Stimulated activated CD4-positive, alpha-beta T cell treated with anti-CD3 and anti-CD28 coated beads, Interleukin-1b, Interleukin-23, amount 100 ng/mL, for 1 hour (primary cell): ENCODE measurements at regions not wholly inside any gene's neighbourhood (a gene's known extent, or its start where the extent isn't known, plus 50 kb on each side); places are given as distances from the start of the nearest gene placed in this dataset.
"Not testable (repeated sequence)": the region's sequence is repeated elsewhere in the genome, so short reads cannot be mapped to it uniquely, and the experiment has no call there.

Experiments used
- DNase-seq, 2 donors: peaks; one replicate each; pipeline ENCODE4 v3.0.0-alpha.2; 2020; ENCODE audit warnings: low read depth in 2 of 2

DNA sequence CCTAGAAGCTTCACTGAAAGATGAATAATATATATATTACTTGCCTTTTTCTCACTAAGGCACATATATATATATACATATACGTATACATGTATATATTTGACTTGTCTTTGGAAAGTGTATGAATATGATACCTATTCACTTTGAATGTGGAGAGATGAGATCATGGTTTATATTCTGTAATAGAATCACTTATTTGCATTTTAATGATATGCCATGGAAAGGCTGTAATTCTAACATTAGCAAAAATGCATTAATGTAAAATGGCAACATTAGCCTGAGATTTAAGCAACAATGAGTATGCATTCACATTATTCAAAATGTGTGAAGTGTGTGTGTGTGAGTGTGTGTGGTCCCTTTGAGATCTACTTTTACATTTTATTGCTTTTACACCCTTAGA, 54.5 kb upstream of the PRKD1 start:
- no peak for DNase-seq

DNA sequence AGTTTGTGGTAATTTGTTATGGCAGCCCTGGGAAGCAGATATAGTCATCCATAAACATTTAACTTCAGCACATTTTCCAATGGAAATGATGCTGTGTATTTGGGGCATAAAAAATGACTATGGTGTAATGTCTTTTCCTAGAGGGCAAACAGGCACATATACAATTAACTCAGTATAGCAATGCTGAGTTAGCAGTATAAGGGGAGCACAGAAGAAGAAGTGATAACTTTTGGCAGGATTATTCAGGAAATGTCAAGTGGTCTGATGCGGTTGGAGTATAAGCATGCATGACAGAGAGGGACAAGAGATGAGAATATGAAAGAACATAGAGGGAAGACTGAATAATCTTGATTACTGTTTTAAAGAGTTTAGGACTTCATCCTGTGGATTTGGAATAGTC, 55.3 kb upstream of the PRKD1 start:
- DNase-seq = no peak

DNA sequence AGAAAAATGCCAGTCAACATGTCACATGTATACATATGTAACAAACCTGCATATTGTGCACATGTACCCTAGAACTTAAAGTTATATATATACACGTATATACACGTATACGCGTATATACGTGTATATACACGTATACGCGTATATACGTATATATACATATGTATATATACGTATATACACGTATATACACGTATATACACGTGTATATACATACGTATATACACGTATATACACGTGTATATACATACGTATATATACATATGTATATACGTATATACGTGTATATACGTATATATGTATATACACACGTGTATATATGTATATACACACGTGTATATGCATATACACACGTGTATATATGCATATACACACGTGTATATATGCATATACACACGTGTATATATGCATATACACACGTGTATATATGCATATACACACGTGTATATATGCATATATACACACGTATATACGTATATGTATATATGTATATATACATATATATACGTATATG, 62.8 kb upstream of the PRKD1 start:
- DNase-seq = not testable (repeated sequence)

DNA sequence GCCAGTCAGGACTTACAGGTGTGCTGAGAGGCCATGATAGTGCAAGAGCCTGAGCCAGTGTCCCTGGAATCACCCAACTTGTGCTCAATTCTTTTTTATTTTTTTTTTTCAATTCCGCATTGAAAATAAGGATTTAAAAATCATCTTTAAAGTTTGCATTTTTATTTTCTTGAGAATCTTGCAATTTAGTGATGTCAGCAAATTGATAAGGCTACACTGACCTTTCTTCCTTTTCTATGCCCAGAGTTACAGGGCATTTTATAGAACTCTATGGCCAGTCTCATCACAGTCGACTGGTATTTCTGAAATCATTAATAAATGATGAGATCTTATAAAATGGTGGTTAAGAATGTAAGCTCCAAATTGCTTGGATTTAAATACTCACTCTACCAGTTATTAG, 63.3 kb upstream of the PRKD1 start:
- DNase-seq = no peak

DNA sequence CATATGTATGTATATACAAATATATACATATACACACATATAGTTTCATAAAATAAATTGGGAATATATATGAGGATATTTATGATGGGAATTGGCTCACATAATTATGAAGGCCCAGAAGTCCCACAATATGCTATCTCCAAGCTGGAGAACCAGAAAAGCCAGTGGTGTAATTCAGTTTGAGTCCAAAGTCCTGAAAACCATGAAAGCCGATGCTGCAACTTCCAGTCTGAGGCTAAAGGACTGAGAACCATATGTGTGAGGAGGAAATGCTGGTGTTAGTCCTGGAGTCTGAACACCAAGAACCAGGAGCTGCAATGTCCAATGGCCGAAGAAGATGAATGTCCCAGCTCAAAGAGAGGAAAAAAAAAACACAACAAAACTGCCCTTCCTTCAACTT, 65.5 kb upstream of the PRKD1 start:
- DNase-seq = no peak

DNA sequence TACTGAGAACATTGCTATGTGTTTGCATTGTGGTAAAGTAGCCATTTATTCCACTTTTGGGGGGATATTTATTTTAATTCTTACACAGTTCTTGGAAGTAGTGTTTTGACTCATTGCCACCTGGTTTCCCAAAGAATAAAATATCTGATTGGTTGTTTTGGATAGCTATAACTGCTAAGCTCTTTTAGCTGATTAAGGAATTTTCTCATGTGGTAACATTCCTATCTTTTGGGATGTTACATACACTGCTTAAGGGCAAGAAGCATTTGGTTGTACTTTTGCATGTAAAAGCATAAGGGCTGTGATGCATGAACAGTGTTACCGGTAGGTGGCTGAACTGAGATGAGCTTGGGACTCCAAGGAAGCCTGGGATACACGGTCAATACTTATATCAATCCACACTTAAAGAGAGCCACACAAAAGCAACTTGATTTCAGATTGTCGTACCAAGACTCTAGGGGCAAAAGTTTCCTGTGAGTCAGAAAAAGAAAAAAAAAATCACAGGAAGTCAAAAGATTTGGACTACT, 71.4 kb upstream of the PRKD1 start:
- DNase-seq = no peak

DNA sequence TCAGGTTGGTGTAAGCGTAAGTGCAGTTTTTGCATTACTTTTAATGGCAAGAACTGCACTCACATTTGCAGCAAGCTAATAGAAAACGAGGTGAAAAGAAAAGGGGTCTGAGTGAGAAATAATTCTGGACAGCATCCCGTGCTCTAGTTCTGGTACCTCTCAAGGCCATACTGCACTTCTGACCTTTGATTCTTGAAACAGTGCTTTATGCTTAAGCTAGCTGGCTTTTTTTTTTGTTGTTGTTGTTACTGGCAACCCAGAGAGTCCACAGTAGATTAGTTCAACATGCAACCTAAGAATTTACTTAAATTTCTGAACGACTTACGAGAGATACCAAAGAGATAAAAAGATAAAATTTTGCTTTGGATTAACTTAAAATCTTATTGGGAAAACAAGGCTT, 75.2 kb upstream of the PRKD1 start:
- DNase-seq = no peak

DNA sequence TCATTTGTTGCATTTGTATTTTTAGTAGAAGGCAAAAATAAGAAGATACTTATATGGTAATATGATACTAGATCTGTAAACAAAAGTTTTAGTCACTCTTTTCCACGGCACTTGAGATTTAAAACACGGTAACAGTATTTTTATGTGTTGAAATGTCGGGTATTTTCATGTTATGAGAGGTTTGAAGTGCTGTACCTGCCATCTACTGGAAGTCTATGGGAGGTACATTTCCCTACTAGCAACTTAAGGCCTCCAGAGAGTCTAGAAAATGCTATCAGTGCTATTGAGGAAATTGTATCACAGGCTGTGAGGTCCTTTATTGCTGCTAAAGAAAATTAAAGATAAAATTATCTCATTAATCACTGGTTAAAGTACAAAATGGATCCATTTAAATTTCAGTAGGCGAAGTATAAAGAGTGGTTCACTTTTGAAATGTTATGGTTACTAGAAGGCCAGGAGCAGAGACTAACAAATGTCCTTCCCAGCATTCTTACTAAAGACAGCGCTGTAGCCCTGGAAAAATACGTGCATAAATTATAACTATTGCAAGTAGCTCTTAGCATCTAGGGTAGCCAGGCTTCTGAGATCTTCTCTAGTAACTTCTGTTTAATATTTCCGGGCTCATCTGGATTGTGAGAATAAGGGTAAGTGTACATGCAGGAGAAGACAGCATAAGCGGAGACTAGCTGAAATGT, 77.6 kb upstream of the PRKD1 start:
- no peak for DNase-seq

DNA sequence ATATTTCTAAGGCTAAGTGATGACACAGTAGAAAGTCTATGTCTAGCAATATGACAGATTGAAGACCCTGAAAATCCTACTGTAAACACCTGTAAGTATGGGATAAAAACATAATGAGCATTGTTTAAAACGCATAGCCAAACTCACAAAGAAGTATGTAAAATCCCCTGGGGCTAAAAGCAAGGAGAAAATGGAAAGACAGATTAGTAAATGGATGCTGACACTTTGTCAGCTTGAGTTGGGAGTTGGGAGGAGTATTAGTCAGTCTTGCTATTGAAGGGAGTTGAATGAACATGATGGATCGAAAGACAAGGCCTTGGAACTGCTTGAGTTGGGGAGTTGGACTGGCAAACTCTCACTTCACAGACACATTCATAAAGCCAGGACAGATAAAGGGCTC, 79.0 kb upstream of the PRKD1 start:
- DNase-seq = no peak

DNA sequence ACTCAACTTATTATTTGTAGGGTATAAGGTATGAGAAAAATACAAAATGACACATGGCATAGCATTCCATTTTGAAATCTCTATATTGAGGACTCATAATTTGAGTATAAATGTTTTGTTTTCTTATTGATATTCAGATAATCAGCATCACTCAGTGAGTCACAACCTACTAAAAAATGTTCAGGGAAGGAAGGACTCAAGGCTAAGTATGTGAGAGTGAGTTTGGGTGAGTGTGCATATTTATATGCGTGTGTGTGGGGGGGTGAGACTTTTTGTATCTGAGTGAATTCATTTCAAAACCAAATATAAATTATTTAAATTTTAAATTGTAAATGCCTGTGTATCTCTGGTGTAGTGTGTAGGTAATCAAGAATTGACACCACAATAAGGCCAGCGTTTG, 87.8 kb upstream of the PRKD1 start:
- no peak for DNase-seq

DNA sequence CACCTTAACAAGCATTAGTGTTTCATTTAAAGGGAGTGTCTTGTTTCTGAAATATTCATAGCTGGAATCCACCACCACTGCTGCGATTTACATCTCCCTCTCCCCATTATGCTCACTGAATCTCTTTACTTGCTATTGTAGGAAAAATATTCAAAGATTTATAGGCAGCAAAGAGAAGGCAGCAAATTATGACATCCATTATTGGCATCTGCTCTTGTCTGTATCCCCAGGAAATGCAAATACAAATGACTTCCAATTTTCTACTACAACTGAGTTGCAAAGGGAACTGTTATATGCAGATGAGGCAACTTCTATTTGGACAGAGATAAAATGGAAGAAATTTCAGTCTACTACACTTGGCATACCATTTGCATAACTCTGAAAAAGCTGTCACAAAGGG, 88.4 kb upstream of the PRKD1 start:
- no peak for DNase-seq

DNA sequence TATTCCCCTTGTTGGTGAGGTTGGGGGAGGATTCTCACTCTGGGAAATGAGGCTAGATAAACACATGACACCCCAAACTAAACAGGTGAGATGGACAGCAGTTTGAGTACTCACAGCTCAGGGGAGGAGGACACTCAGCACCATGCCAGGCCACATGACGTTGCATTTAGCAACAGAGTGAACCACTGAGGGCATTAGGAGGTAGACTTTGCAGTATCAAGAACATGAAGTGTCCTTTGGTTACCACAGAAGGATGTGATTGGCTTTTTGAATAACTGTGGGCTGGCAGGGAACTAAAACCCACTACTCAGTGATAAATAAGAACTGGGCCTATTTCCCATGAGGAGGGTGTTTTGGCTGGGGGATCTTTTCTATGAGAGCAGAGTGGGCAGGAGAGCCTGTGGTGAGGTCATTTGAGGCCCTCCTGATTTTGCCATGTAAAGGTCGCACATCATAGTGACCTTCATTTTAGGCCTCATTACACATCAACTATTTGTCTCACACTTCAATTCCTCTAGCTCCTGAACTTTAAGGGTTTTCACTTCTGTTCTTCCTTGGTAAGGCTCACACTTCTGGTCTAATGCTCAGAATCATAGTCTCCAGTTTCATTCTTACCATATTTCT, 89.8 kb upstream of the PRKD1 start:
- no peak for DNase-seq

DNA sequence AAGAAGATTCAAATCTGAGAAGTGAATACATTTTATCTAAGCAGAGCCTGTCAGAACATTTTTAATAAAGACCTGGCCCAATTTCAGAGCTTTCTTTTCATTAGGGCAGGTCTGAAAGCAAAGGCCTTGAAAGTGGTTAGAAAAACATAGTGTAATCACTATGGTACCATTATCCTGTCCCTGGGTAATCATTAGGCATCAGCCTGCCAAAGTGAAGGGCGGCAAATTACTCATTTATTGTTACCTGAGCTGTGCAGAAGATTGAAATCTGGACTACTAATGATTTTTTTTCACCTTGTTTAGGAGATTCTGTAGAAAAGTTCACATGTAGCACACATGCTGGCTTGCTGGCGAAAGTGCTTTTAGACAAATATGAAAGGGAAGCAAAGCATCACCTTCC, 92.6 kb upstream of the PRKD1 start:
- no peak for DNase-seq

DNA sequence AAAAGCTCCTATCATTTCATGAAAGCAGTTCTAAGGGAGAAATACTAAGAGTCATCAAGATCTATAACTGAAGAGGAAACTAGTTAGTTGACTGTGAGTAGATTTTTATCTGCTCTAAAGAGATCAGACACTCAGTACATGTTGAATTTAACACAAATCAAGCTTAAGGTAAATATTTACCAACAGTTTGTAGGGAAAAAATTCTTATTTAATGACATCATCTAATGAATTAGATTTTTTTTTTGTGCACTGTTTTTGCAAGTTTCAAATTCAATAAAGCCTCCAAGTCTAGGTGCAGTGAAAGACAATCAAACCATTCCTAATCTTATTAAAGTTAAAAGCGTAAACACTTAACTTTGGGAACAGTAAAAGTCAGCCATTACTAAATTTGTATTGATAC, 93.0 kb upstream of the PRKD1 start:
- no peak for DNase-seq

DNA sequence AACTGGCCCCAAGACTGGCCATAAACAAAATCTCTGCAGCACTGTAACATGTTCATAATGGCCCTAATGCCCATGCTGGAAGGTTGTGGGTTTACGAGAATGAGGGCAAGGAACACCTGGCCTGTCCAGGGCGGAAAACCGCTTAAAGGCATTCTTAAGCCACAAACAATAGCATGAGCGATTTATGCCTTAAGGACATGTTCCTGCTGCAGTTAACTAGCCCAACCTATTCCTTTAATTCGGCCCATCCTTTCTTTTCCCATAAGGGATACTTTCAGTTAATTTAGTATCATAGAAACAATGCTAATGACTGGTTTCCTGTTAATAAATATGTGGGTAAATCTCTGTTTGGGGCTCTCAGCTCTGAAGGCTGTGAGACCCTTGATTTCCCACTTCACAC, 95.7 kb upstream of the PRKD1 start:
- not testable (repeated sequence) for DNase-seq

DNA sequence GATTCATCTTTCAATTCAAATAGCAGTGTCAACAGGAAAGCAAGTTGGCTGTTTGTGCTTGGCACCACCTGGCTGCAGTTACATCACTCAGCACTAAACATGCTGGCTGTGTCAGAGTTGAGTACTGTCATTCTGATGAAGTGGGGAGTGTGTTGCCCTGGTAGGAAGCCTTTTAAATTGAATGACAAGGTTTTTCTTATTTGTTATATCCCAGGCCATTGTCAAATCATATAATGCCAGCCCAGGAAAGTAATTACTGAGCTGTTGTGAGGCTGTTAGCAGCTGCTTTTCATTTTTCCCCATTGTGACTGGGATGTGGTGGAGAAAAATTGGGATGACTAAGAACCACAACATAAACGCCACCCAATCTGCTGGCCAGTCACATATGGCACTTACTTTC, 106.5 kb upstream of the PRKD1 start:
- no peak for DNase-seq

DNA sequence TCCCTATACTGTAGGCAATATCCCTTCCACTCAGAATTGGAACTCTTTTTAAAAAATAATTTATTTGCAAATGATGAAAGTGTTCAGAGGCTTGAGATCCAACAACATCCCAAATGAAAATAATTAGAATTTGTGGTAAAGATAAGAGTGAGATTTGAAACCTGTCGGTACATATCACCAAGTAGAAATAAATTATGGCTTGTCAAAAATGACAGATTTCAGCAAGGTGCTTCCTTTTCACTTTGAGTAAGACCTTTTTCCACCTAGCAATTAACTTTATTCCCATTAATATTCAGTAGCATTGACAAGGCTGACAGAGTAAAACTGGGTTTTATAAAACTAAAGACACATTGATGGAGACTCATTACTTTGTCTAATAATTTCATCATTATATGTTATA, 107.7 kb upstream of the PRKD1 start:
- DNase-seq = no peak

DNA sequence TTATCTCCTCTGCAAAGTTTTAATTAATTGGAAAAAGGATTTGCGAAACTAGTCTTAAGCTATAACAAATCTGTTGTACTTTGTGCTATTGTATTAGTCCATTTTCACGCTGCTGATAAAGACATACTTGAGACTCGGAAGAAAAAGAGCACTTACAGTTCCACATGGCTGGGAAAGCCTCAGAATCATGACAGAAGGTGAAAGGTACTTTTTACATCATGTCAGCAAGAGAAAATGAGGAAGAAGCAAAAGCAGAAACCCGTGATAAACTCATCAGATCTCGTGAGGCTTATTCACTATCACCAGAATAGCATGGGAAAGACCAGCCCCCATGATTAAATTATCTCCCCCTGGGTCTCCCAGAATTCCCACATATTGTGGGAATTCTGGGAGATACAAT, 118.1 kb upstream of the PRKD1 start:
- no peak for DNase-seq

DNA sequence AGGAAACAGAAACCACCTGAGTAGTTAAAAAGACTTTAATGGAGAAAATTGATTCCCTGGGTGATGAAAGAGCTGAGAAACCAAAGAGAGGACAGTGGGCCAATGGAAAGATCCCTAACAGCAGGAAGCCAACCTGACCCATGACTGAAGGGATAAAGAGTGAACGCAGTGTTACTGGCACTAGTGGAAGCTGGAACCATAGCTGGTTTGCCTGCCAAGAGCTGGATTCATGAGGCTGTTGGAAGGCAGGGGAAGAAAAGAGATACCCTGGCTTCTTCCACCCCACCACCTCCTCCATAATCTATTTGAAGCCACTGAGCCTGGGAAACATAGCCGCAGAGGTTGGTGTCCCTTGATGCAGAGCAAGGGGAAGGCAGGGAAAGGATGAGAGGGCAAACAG, 125.5 kb upstream of the PRKD1 start:
- DNase-seq = no peak

DNA sequence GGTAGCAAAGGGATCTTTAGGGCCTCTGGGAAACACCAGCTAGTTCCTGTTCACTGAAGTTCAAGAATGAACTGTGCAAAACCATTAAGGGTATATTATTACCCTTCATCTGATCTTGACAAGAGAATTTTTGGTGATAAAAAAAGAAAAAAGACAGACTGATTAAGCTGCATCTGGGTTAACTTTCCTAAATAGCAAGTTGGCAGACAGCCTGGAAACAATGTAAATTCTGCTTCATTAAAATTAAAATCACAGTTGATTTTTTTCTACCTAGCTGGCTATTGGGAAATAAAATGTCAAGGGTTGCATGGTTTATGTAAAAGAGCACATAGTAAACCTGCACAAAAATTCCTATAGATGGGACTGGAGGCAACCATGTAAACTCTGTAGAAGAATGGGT, 126.6 kb upstream of the PRKD1 start:
- DNase-seq = no peak

DNA sequence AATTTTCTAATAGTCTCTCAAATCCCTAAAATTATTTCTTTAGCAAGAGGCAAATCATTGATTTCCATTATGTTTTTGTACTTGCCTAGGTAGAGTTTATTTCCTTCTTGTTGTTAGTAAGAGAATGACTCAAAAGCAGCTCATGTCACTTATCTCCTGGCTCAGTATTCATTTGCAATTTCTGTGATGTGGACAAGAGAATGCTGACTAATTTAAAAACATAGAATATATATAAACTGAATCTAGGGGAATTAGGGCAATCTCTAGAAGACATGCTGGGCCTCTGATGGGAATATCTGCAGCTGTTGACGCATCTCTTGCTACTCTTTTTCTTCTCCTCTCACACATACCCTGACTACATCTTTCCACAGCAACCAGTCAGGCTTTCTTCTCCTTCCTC, 130.8 kb upstream of the PRKD1 start:
- DNase-seq = no peak

DNA sequence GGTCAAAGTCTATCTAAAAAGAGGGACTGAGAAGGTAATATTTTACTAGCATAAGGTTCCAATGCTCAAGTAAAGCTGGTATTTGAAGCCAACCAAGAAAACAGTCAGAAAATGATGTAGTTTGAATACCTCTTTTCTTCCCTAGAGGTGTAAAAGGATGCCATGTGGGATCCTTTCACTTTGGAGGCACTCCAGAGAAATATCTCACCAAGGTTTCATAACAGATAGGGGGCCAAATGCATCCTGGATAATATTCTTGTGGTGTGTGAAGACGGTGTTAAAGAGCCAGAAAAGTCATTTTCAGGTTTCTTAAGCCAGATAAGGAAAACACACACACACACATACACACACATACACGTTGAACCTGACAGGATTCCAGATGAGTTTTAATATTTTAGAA, 136.1 kb upstream of the PRKD1 start:
- DNase-seq = no peak

DNA sequence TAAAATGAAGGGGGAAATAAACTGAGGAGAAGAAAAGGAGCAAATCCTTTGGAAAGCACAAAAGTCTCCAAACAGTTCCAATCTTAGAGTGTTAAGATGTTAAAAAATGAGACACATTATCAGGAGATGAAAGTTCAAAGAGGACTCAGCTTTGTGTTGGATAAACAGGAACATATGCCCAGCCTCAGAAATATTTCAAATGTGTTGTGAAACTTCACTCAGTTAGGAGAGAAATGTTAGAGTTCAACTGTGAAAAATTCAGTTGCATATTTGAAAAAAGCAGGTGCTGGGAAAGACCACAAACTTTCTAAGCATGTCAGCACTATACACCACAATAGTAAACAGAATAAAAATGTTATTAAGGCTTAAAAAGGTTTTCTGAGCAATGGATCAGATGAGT, 136.8 kb upstream of the PRKD1 start:
- no peak for DNase-seq

DNA sequence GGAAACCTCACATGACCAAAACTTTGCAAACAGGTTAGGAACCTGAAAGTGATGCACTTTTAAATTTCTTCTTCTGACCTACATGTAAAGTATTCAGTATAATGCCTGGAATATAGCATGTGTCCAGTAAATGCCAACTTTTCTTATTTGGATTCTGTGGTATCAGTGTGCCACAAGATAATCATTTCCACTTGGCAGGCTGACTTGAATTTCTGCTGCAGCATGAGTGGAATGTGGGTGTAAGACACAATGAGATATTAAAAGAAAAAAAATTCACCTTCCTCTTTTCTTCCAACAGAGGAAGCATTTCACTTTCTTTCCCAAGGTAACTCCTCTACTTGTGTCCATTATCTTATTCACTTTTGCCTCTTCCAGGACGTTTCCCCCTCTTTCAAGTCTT, 141.9 kb upstream of the PRKD1 start:
- DNase-seq = no peak
